ENCODE measurements at regions not wholly inside any gene's neighbourhood (a gene's known extent, or its start where the extent isn't known, plus 50 kb on each side); places are given as distances from the start of the nearest gene placed in this dataset.

DNA sequence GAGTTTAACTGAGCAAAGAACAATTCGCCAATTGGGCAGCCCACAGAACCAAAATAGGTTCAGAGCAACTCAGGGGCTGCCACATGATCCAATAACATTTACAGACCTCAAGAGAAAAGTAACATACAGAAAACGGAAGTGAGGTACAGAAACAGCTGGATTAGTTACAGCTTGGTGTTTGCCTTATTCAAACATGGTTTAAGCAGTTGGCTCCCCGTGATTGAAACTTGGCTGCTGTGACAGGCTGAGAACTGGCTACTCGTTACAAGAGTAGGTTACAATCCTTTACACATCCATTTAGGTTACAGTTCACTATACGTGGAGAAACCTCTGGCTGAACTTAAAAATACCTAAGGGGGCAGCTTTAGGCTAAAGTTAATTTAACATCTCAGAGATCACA, 673.1 kb upstream of the PHF14 start:
- H3K9ac ChIP-seq (ENCODE audit: insufficient read depth, low read length, poor library complexity, severe bottlenecking) = no peak overlapping the region
- no peak for DNase-seq
- Mint-ChIP-seq H3K4me3 (no peak overlapping the region), H3K27me3 (ENCODE audit: low read depth in 3 of 3) (peaks cover 0 to 1% (median 0%) of the 10 kb centered on the region in 3 donors), H3K9me3 (peaks cover 0 to 4% (median 0%) of the 10 kb centered on the region in 7 donors), H3K27ac (no peak overlapping the region), H3K36me3 (no peaks in the 10 kb centered on the region), H3K4me1 (no peaks in the 10 kb centered on the region)
- H3K4me2 ChIP-seq (replicated peaks; ENCODE audit: extremely low read depth, low read length, poor library complexity, severe bottlenecking) = no peak overlapping the region
- no peaks in the 10 kb centered on the region for H3K79me2 ChIP-seq (ENCODE audit: insufficient read depth, low read length)
- H3K36me3 ChIP-seq (replicated peaks in 1 of 2; ENCODE audit: control insufficient read depth in 1 of 2, insufficient read depth in 2 of 2, low read length in 2 of 2) = no peaks in the 10 kb centered on the region
- H3K9me3 ChIP-seq (replicated peaks in 1 of 2; ENCODE audit: control insufficient read depth in 1 of 2, insufficient read depth in 1 of 2, low read length in 2 of 2) = no peaks in the 10 kb centered on the region
- intact Hi-C loops (cut with micrococcal nuclease) = no loop called here
- H3K27ac ChIP-seq (ENCODE audit: low read depth in 1 of 2, low read length in 2 of 2) = no peak overlapping the region
- WGBS (ENCODE audit: insufficient coverage) = 50% methylated on average over 2 of the region's 5 CpGs
- H3K27me3 ChIP-seq (ENCODE audit: control insufficient read depth in 2 of 2, insufficient read depth in 2 of 2, low read length in 2 of 2) = no peaks in the 10 kb centered on the region
- no peaks in the 10 kb centered on the region for H3K4me1 ChIP-seq (ENCODE audit: control insufficient read depth in 1 of 2, insufficient read depth in 2 of 2, low read length in 2 of 2)
- H3K4me3 ChIP-seq (replicated peaks in 1 of 3; ENCODE audit: low read depth in 2 of 3, low read length in 3 of 3) = no peak overlapping the region
- H2AFZ ChIP-seq (ENCODE audit: insufficient read depth, low read depth, low read length, poor library complexity, severe bottlenecking) = no peak overlapping the region
- TF ChIP-seq, protein P1, sequence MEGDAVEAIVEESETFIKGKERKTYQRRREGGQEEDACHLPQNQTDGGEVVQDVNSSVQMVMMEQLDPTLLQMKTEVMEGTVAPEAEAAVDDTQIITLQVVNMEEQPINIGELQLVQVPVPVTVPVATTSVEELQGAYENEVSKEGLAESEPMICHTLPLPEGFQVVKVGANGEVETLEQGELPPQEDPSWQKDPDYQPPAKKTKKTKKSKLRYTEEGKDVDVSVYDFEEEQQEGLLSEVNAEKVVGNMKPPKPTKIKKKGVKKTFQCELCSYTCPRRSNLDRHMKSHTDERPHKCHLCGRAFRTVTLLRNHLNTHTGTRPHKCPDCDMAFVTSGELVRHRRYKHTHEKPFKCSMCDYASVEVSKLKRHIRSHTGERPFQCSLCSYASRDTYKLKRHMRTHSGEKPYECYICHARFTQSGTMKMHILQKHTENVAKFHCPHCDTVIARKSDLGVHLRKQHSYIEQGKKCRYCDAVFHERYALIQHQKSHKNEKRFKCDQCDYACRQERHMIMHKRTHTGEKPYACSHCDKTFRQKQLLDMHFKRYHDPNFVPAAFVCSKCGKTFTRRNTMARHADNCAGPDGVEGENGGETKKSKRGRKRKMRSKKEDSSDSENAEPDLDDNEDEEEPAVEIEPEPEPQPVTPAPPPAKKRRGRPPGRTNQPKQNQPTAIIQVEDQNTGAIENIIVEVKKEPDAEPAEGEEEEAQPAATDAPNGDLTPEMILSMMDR (IDR thresholded peaks at IDR 0.05) = no peak
- H4K20me1 ChIP-seq (ENCODE audit: insufficient read depth, low read length) = no peaks in the 10 kb centered on the region

DNA sequence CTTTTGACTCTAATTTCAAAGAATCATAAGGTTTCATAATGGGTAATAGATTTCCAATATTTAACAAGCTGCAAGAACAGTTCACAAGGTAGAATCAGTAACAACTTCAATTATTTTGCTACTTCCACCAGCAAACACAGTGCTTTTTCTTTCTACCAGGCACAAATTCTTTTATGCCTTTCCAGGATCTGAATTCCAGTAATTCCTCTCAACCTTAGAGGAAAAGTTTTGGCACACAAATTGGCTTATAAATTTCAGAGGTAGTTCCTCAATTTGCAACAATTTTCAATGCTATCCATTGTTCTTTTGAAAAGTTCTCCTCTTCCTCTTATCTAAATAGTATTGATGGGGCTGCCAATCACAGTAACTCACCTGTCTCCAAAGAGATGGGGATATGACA, 665.4 kb upstream of the PHF14 start:
- intact Hi-C loops (cut with micrococcal nuclease) = no loop called here

More for the DNA sequence above, 665.4 kb upstream of the PHF14 start:
- no peaks in the 10 kb centered on the region for H3K79me2 ChIP-seq (ENCODE audit: insufficient read depth, low read length)
- no peak for DNase-seq
- H3K9me3 ChIP-seq (replicated peaks in 1 of 2; ENCODE audit: control insufficient read depth in 1 of 2, insufficient read depth in 1 of 2, low read length in 2 of 2) = no peaks in the 10 kb centered on the region
- no peaks in the 10 kb centered on the region for H3K36me3 ChIP-seq (replicated peaks in 1 of 2; ENCODE audit: control insufficient read depth in 1 of 2, insufficient read depth in 2 of 2, low read length in 2 of 2)
- Mint-ChIP-seq H3K9me3 (peaks cover 0 to 7% (median 2%) of the 10 kb centered on the region in 7 donors), H3K27me3 (ENCODE audit: low read depth in 3 of 3) (no peaks in the 10 kb centered on the region), H3K36me3 (no peaks in the 10 kb centered on the region), H3K4me3 (no peak overlapping the region), H3K4me1 (no peaks in the 10 kb centered on the region), H3K27ac (no peak overlapping the region)
- no peak overlapping the region for H3K4me3 ChIP-seq (replicated peaks in 1 of 3; ENCODE audit: low read depth in 2 of 3, low read length in 3 of 3)
- TF ChIP-seq, protein P1 (IDR thresholded peaks at IDR 0.05) = no peak
- no peaks in the 10 kb centered on the region for H4K20me1 ChIP-seq (ENCODE audit: insufficient read depth, low read length)
- no peak overlapping the region for H3K9ac ChIP-seq (ENCODE audit: insufficient read depth, low read length, poor library complexity, severe bottlenecking)
- no peak overlapping the region for H3K27ac ChIP-seq (ENCODE audit: low read depth in 1 of 2, low read length in 2 of 2)
- no peaks in the 10 kb centered on the region for H3K27me3 ChIP-seq (ENCODE audit: control insufficient read depth in 2 of 2, insufficient read depth in 2 of 2, low read length in 2 of 2)
- no peak overlapping the region for H3K4me2 ChIP-seq (replicated peaks; ENCODE audit: extremely low read depth, low read length, poor library complexity, severe bottlenecking)
- no peaks in the 10 kb centered on the region for H3K4me1 ChIP-seq (ENCODE audit: control insufficient read depth in 1 of 2, insufficient read depth in 2 of 2, low read length in 2 of 2)
- no peak overlapping the region for H2AFZ ChIP-seq (ENCODE audit: insufficient read depth, low read depth, low read length, poor library complexity, severe bottlenecking)
